Sigmoid colon (tissue), 4 donors: ENCODE measurements at regions not wholly inside any gene's neighbourhood (a gene's known extent, or its start where the extent isn't known, plus 50 kb on each side); places are given as distances from the start of the nearest gene placed in this dataset.

Experiments used
- CTCF ChIP-seq, 4 experiments: fragments of 450-650 bp in 3 of 4; fragments of 200-600 bp in 1 of 4; IDR thresholded peaks; one replicate each; pipeline ENCODE4 v1.5.1; 2016 to 2019; ENCODE audit warnings: antibody characterized with exemption in 4 of 4, mild to moderate bottlenecking in 3 of 4, moderate library complexity in 2 of 4
- EP300 ChIP-seq, 4 donors: sonication (generic); formaldehyde crosslinking; IDR thresholded peaks; one replicate each; pipeline ENCODE4 v1.6.1; 2017; ENCODE audit warnings: antibody characterized with exemption in 4 of 4
- POLR2A ChIP-seq, 2 donors: fragments of 450-650 bp; IDR thresholded peaks; one replicate each; pipeline ENCODE4 v1.6.1; 2016; ENCODE audit warnings: antibody characterized with exemption in 2 of 2, mild to moderate bottlenecking in 2 of 2, moderate library complexity in 2 of 2
- POLR2AphosphoS5 ChIP-seq, 4 donors: sonication (generic); formaldehyde crosslinking; IDR thresholded peaks; one replicate each; pipeline ENCODE4 v1.6.1; 2017; ENCODE audit warnings: antibody characterized with exemption in 4 of 4

- no peak for TF ChIP-seq POLR2AphosphoS5 (IDR thresholded peaks at IDR 0.05)
- no peak for TF ChIP-seq CTCF (IDR thresholded peaks at IDR 0.05)
- TF ChIP-seq POLR2A (IDR thresholded peaks at IDR 0.05), result no peak
- TF ChIP-seq EP300 (IDR thresholded peaks at IDR 0.05), result no peak
These were observed 204.4 kb downstream of the OTOL1 start for GRCh38 chr3:161700998-161701397.
